Neural cell (in vitro differentiated cells): ENCODE measurements at regions not wholly inside any gene's neighbourhood (a gene's known extent, or its start where the extent isn't known, plus 50 kb on each side); places are given as distances from the start of the nearest gene placed in this dataset.
"Not testable (repeated sequence)": the region's sequence is repeated elsewhere in the genome, so short reads cannot be mapped to it uniquely, and the experiment has no call there.

Experiments used
- EP300 ChIP-seq: fragments of 450-650 bp; conservative IDR thresholded peaks from 2 replicates; pipeline ENCODE4 v1.6.1; 2014; ENCODE audit warnings: antibody characterized with exemption, mild to moderate bottlenecking, moderate library complexity; ENCODE audit not compliant: poor library complexity, severe bottlenecking
- EZH2 ChIP-seq: fragments of 200-600, 300-800 bp; shearing (Covaris generic), sonication (generic); IDR thresholded peaks from 2 replicates; pipeline ENCODE4 v1.6.1; 2014; ENCODE audit warnings: antibody characterized with exemption, low read length, borderline replicate concordance, mild to moderate bottlenecking; ENCODE audit not compliant: insufficient read depth, poor library complexity, severe bottlenecking
- MXI1 ChIP-seq: fragments of 450-650 bp; conservative IDR thresholded peaks from 2 replicates; pipeline ENCODE4 v1.6.1; 2014; ENCODE audit warnings: antibody characterized with exemption, mild to moderate bottlenecking; ENCODE audit not compliant: poor library complexity, severe bottlenecking
- RAD21 ChIP-seq: fragments of 450-650 bp; conservative IDR thresholded peaks from 2 replicates; pipeline ENCODE4 v1.6.1; 2014; ENCODE audit warnings: antibody characterized with exemption, mild to moderate bottlenecking, moderate library complexity
- TF ChIP-seq, protein P1 (sequence below): fragments of 450-650 bp; IDR thresholded peaks from 2 replicates; pipeline ENCODE4 v1.5.1; 2014; ENCODE audit warnings: antibody characterized with exemption, mild to moderate bottlenecking, moderate library complexity; ENCODE audit not compliant: poor library complexity, severe bottlenecking

DNA sequence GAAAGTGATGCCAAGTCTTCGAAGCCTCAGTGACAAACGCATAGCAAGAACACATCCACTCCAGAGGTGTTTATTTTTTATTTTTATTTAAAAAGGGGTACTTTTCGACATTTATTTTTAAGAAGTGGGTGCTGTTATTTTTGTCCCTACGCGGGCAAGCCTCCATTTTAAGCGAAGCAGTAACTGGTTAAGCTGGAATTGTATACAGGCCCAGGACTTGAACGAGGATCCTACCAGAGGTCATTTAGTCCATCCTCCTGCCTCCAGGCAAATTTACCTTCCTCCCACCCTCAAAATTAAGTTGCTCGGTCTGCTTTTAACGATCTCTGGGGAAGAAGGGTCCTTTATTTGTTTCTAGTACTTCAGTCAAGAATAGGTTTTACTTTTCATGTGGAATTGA, 130.6 kb upstream of the PLEKHM1 start:
- TF ChIP-seq, protein P1, sequence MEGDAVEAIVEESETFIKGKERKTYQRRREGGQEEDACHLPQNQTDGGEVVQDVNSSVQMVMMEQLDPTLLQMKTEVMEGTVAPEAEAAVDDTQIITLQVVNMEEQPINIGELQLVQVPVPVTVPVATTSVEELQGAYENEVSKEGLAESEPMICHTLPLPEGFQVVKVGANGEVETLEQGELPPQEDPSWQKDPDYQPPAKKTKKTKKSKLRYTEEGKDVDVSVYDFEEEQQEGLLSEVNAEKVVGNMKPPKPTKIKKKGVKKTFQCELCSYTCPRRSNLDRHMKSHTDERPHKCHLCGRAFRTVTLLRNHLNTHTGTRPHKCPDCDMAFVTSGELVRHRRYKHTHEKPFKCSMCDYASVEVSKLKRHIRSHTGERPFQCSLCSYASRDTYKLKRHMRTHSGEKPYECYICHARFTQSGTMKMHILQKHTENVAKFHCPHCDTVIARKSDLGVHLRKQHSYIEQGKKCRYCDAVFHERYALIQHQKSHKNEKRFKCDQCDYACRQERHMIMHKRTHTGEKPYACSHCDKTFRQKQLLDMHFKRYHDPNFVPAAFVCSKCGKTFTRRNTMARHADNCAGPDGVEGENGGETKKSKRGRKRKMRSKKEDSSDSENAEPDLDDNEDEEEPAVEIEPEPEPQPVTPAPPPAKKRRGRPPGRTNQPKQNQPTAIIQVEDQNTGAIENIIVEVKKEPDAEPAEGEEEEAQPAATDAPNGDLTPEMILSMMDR = not testable (repeated sequence)
- not testable (repeated sequence) for TF ChIP-seq EP300, EZH2, MXI1, RAD21
